IPS DF 4.7 (cell line): ENCODE measurements at regions not wholly inside any gene's neighbourhood (a gene's known extent, or its start where the extent isn't known, plus 50 kb on each side); places are given as distances from the start of the nearest gene placed in this dataset.
"Not testable (repeated sequence)": the region's sequence is repeated elsewhere in the genome, so short reads cannot be mapped to it uniquely, and the experiment has no call there.

Source experiments
- DNase-seq: peaks from one replicate; pipeline ENCODE4 v3.0.0-alpha.2; 2013; ENCODE audit warnings: low spot score; ENCODE audit errors: extremely low read depth

DNA sequence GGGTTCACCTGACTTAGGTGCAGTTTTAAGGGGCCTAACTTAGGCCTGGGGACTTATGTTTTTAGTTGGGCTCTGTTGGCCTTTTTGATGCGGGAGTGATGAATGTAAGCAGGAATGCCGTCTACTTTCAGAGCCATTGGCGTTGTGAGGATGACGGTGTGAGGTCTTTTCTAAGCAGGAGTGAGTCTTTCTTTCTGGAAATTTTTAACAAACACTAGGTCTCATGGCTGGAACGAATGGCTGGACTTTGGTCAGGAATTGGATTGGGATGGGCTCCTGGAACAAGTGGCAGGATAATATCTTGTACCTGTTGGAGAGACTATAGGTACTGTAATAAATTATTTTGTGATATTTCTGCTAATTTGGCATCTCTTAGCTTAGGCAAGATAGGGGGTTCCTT lies 163.9 kb upstream of the CCZ1B start:
- DNase-seq = not testable (repeated sequence)

DNA sequence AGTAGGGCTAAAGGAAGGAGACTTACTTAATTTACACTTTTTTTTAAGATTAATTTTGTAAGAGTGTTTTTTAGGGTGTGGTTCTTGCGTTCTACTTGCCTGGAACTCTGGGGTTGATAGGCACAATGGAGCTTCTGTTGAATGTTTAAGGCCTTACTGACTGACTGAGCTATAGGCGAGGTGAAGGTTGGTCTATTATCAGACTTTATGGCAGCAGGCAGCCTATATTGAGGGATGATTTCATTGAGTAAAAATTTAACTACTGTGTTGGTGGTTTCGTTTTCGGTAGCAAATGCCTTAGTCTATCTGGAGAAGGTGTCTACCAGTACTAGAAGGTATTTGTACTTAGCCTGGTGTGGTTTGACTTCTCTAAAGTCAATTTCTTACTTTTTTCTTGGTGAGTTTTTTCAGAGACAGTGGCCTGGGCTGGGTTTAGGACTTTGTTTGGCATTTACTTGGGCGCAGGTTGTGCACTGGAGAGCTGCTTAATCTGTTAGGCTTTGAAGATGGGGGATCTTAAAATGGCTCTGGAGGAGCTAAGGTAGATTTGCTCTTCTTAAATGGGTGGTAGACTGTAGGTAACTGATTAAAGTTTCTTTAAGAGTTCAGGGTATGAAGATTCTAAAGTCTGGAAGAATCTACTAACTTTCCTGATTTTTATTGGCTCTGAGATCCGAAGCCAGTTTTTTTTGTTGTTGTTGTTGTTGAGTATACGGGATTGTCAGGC lies 164.5 kb upstream of the CCZ1B start:
- DNase-seq = not testable (repeated sequence)

DNA sequence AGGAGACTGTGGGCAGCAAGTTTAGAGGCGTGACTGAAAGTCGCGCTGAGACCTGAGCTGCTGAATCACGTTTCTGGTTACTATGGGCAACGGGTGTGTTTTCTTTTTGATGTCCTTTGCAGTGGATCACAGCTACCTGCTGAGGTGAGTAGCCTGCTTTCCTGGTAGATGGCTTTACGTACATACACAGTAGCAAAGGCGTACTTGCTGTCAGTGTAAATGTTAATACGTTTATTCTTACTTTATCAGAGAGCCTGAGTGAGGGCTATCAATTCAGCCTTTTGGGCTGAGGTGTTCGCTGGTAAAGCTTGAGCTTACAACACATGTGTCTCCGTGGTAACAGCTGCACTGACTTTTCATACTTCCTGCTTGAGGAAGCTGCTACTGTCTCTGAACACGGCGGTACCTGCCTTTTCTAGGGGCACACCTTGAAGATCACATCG lies 165.1 kb upstream of the CCZ1B start:
- DNase-seq = not testable (repeated sequence)

DNA sequence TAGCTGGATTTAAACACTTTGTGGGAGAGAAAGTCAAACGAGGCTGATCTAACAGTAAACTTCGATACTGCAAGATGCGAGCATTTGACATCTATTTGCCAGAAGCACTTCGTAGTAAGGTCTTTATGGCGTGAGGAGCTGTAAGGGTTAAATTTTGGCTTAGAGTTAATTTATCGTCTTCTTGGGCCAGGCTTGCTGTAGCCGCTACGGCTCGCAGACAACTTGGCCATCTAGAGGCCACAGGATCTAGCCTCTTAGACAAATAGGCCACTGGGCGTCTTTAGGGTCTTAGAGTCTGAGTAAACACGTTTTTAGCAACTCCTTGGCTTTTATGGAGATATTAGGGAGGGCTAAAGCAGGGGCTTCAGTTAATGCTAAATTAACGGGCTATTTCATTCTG lies 165.6 kb upstream of the CCZ1B start:
- DNase-seq = not testable (repeated sequence)

DNA sequence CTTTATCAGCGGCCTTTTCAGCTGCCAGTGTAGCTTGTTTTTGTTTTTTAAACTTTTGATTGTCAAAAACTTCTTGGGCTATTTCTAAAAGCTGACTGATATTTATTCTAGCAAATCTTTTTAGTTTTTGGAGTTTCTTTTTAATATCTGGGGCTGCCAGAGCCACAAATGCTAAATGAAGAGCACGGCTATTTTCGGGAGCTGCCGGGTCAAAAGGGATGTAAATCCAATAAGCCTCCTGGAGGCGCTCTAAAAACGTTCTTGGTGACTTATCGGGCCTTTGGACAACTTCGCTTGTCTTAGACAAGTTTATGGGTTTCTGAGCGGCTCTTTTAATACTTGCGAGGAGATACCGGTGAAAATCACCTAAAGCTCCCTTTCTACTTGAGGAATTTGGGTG lies 166.1 kb upstream of the CCZ1B start:
- not testable (repeated sequence) for DNase-seq

DNA sequence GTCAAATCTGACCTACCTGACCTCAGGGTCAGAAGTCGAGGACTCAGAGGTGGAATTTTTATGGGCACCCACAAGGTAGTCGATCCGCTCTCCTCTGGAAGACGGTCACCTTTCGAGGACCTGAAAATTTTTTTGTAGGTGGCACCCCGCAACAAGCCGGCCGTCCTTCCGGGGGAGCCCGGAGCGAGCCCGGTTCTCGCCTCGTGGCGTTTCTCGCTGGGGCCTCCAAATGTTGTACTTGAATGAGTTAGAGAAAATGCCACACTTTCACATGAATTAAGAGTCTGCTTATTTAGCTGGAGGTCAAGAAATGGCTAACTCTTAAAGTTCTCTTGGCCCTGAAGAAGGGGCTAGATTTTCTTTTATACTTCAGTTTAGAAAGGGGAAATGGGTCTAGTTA lies 169.0 kb upstream of the CCZ1B start:
- DNase-seq = not testable (repeated sequence)

DNA sequence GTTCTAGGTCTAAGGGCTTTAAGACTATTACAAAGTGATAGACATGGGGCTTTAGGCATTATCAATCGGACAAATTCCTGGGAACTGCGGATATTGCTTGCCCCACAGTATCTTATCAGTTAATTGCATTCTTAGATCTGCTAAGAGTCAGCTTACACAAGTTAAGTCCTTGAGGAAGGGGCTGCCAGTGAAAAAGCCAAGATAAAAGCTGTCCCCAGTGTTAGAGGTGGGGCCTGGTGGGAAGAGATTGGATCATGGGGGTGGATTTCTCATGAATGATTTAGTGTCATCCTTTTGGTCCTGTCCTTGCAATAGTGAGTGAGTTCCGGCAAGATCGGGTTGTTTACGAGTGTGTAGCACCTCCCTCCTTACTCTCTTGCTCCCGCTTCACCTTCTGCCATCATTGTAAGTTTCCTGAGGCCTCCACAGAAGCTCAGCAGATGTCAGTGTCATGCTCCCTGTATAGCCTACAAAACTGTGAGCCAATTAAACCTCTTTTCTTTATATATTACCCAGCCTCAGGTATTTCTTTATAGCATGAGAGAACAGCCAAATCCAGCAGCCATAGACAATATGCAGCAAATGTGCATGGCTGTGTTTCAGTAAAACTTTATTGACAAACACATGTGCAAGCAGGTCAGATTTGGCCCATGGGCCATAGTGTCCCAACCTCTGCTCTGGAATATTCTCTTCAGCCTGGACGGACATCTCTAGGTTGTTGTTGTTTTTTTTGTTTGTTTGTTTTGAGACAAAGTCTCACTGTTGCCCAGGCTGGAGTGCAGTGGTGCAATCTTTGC lies 169.6 kb upstream of the CCZ1B start:
- not testable (repeated sequence) for DNase-seq

DNA sequence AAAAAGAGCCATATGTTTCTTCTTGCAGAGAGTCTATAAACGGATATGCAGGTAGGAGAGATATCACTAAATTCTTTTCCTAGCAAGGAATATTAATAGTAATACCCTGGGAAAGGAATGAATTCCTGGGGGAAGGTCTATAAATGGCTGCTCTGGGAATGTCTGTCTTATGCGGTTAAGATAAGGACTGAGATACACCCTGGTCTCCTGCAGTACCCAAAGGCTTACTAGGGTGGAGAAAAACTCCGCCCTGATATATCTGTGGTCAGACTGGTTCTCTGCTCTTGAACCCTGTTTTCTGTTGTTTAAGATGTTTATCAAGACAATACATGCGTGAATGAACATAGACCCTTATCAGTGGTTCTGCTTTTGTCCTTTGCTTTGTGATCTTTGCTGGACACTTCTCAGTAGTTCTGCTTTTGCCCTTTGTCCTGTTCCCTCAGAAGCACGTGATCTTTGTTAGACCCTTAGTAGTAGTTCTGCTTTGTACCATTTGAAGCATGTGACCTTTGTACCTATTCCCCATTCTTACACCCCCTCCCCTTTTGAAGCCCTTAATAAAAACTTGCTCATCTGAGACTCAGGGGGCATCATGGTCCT lies 173.1 kb upstream of the CCZ1B start:
- not testable (repeated sequence) for DNase-seq

DNA sequence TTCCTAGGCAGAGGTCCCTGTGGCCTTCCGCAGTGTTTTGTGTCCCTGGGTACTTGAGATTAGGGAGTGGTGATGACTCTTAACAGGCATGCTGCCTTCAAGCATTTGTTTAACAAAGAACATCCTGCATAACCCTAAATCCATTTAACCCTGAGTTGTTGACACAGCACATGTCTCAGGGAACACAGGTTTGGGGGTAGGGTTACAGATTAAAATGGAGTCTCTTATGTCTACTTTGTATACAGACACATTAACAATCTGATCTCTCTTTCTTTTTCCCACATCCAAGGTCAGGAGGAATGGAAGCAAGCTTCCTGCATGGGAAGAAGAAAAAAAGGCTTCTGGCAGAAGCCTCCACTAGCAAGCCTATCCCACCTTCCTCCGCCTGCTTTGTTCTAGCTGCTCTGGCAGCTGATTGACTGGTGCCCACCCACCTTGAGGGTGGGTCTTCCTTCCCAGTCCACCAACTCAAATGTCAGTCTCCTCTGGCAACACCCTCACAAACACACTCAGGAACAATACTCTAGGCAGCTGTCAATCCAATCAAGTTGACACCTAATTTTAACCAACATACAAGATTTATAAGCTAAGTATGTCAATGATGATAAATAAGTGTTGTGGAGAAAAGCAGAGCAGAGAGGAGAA lies 176.5 kb upstream of the CCZ1B start:
- DNase-seq = peak; percentile 51

DNA sequence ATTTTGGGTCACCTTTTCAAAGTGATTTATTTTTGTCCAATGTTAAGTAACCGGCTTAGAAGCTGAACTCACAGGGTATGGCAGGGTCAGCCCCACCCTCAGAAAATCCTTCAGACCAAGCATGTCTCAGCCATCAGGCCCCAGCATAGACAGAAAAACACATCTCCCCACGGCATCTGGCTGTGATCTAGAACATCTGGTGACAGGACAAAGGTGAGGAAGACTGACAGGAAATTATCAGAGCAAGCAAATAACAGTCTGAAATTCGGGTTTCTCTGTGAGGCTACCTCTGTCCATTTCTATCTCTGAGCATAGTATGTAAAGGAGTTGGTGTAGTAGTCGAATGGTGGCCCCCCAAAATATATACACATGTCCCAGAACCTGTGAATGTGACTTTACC lies 177.0 kb upstream of the C1GALT1 start:
- DNase-seq = no peak

DNA sequence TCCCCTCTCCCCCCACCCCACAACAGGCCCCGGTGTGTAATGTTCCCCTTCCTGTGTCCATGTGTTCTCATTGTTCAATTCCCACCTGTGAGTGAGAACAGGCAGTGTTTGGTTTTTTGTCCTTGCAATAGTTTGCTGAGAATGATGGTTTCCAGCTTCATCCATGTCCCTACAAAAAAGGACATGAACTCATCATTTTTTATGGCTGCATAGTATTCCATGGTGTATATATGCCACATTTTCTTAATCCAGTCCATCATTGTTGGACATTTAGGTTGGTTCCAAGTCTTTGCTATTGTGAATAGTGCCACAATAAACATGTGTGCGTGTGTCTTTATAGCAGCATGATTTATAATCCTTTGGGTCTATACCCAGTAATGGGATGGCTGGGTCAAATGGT lies 176.4 kb upstream of the C1GALT1 start:
- DNase-seq = not testable (repeated sequence)

DNA sequence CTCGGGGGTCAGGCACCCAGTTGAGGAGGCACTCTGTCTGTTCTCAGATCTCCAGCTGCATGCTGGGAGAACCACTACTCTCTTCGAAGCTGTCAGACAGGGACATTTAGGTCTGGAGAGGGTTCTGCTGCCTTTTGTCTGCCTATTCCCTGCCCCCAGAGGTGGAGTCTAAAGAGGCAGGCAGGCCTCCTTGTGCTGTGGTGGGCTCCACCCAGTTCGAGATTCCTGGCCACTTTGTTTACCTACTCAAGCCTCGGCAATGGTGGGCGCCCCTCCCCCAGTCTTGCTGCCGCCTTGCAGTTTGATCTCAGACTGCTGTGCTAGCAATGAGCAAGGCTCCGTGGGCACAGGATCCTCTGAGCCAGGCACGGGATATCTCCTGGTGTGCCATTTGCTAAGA lies 171.1 kb upstream of the C1GALT1 start:
- not testable (repeated sequence) for DNase-seq

DNA sequence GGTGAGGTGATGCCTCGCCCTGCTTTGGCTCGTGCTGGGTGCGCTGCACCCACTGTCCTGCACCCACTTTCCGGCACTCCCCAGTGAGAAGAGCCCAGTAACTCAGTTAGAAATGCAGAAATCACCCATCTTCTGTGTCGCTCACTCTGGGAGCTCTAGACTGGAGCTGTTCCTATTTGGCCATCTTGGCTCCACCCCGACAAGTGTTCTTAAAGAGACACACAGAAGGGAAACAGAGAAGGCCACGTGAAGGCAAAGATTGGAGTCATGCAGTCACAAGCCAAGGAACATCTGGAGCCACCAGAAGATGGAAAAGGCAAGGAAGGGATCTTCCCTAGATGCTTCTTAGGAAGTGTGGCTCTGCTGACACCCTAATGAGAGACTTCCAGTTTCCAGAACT lies 170.6 kb upstream of the C1GALT1 start:
- DNase-seq = not testable (repeated sequence)

DNA sequence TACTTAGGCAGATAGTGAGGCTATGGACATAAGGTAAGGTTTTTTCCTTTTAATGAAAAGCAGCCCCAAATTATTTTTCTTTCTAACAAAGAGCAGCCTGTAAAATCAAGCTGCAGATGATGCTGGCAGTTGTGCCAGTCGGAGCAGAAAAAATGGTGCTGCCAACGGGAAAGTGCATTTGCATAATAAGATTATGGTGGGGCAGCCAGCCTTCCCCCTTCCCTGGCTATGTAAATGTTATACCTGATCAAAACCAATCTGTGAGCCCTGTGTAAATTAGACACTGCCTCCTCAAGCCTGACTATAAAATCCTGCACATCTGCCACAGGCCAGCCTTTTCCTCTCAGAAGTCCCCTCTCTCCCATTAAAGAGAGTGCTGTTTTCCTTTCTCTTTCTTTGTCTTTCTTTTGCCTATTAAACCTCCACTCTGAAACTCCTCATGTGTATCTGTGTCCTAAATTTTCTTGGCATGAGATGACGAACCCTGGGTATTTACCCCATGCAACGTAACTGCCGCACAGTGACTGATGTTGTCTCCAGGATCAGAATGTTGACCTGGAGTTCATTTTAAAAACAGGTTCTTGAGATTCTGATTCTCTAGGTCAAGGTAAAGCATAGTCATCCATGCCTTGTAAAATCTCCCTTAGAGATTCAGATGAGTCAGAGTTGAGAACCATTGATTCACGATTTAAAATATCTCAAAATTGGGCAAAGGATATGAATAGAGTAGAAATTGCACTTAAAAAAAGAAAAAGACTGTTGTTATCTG lies 167.3 kb upstream of the C1GALT1 start:
- DNase-seq = no peak

DNA sequence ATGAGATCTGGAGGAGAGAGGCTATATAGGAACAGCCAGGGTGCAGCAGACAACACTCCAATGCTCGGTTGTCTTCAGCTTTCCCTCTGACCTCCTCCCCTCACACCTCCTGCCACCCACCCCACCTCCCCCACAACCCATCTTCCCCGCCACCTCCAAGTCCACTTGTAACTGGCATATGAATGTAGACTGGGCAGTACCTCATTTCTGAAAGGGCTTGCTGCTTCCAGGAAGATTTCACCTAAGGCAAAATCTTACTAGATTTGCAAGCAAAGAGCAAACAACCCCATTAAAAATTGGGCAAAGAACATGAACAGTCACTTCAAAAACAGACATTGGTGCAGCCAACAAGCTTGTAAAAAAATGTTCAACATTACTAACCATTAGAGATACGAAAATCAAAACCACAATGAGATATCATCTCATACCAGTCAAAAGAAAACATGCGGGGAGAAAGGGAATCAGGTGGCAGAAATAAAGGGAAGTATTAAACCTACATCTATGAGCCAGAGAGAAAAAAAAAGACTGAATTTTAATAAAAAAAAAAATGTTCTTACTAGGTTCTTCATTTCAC lies 164.6 kb upstream of the C1GALT1 start:
- no peak for DNase-seq

DNA sequence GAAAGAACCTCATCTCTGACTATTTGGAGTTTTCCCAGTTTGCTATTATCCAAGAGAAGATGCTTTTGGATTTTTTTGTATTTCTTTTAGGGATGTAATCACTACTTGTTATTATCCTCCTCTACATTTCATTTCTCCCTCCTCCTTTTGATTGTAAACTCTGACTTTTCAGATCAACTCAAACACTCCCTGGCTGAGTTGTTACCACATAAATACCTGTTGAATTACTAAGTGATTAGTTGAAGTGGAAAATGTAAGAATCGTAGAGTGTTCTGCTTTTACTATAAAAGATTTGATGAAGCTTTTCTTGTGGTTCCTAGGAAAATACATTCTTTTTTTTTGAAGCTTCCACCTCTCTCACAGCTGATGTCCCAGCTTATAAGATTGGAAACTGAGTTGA lies 164.1 kb upstream of the C1GALT1 start:
- no peak for DNase-seq

DNA sequence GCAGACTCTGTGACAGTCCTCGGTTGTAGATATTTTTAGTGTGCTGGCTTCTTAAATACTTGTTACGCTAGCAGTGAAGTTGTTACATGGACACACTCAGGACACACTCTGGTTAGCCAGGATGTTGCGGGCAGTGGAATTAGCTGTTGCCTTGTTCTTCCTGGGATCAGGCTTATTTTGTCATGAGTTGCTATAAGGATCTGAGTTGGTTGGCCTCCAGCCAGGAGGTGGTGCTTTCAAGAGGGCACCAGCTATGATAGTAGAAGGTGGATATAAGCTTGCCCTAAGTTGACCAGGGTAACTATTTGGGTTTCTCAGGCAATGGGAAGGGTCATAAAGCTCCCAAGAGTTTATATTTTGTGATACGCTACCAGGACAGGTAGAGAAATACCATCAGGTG lies 150.1 kb upstream of the C1GALT1 start:
- no peak for DNase-seq

DNA sequence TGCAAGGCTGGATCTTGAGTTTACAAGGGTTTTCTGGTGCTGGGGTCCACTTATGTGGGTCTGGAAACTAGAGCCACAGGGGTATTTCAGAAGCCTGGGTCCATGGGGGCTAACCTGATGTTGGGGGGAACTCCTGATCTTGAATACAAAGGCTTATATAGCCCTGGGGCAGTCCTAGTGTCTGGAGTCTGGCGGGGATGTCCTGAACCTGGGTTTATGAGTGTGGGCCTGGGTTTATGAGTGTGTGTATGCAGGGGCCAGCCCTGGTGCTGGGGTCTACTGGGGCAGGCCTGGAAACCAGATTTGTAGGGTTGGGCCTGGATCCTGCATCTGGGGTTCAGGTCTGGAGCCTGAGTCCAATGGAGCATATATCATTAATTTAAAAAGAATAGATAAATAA lies 146.5 kb upstream of the C1GALT1 start:
- DNase-seq = no peak

DNA sequence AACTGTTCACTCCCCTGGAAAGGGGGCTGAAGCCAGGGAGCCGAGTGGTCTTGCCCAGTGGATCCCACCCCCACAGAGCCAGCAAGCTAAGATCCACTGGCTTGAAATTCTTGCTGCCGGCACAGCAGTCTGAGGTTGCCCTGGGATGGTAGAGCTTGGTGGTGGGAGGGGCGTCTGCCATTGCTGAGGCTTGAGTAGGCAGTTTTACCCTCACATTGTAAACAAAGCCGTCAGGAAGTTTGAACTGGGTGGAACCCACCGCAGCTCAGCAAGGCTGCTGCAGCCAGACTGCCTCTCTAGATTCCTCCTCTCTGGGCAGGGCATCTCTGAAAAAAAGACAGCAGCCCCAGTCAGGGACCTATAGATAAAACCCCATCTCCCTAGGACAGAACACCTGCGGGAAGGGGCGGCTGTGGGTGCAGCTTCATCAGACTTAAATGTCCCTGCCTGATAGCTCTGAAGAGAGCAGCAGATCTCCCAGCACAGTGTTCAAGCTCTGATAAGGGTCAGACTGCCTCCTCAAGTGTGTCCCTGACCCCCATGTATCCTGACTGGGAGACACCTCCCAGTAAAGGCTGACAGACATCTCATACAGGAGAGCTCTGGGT lies 140.0 kb upstream of the C1GALT1 start:
- not testable (repeated sequence) for DNase-seq

DNA sequence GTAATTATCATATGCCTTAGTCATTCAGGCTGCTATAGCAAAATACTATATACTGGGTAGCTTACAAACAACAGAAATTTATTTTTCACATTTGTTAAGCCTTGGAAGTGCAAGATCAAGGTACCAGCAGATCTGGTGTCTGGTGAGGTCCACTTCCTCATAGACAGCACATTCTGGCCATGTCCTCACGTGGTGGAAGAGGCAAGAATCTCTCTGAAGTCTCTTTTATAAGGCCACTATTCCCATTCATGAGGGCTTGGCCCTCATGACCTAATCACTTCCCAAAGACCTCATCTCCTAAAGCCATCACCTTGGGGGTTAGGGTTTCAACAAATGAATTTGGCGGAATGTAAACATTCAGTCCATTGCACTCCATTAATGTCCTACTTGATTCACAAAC lies 137.5 kb upstream of the C1GALT1 start:
- no peak for DNase-seq
